ENCODE measurements at regions not wholly inside any gene's neighbourhood (a gene's known extent, or its start where the extent isn't known, plus 50 kb on each side); places are given as distances from the start of the nearest gene placed in this dataset.

DNA sequence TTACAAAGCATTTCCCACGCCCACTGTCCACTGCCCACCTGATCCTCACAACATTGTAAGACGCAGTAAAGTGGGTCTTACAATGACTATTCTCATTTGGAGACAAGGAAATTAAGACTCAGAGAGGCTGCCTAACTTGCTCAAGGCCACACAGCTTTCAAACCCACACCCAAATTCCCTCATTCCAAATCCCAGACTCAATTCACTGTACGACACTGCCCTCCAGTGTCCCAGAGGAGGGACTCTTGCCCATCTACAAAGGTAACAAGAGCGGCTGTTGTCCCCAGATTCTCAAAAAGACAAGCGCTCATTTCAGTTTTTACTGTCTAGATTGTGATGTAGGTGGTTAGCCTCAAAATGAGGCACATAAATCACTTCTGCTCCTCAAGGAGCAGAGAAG lies 184.6 kb downstream of the ACTL7B start:
- H3K4me3 ChIP-seq (ENCODE audit: low read depth, low read length) = no peak overlapping the region
- POLR2A ChIA-PET = interaction anchor here (0.6 kb wide), 1 partner anchor 1181 kb away, joined by 7 read pairs; the partner anchor contains the start of gene KLF4
- no peak overlapping the region for H3K27ac ChIP-seq (ENCODE audit: extremely low read depth, low read depth, low read length)
- CTCF ChIA-PET = interaction anchor here (0.7 to 1.0 kb wide), 6 partner anchors 91 to 1249 kb away, joined by 3 to 7 read pairs (median 3); no protein-coding TSS in a partner anchor
- no peaks in the 10 kb centered on the region for H3K36me3 ChIP-seq (ENCODE audit: control insufficient read depth in 2 of 2, insufficient read depth in 1 of 2, low read length in 2 of 2)
- H3K4me1 ChIP-seq (ENCODE audit: control insufficient read depth, insufficient read depth, low read length) = no peaks in the 10 kb centered on the region
- TF ChIP-seq KLF1 (tag by site-specific recombination; IDR thresholded peaks at IDR 0.05) (no peak), ZNF654 (tag by site-specific recombination; IDR thresholded peaks at IDR 0.05; ENCODE audit: low read depth) (peak; percentile 47), ZNF768 (tag by site-specific recombination; IDR thresholded peaks at IDR 0.05) (peak; percentile 83)
- TF ChIP-seq, protein P1, sequence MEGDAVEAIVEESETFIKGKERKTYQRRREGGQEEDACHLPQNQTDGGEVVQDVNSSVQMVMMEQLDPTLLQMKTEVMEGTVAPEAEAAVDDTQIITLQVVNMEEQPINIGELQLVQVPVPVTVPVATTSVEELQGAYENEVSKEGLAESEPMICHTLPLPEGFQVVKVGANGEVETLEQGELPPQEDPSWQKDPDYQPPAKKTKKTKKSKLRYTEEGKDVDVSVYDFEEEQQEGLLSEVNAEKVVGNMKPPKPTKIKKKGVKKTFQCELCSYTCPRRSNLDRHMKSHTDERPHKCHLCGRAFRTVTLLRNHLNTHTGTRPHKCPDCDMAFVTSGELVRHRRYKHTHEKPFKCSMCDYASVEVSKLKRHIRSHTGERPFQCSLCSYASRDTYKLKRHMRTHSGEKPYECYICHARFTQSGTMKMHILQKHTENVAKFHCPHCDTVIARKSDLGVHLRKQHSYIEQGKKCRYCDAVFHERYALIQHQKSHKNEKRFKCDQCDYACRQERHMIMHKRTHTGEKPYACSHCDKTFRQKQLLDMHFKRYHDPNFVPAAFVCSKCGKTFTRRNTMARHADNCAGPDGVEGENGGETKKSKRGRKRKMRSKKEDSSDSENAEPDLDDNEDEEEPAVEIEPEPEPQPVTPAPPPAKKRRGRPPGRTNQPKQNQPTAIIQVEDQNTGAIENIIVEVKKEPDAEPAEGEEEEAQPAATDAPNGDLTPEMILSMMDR (tag by site-specific recombination; IDR thresholded peaks at IDR 0.05) = 0 out of 2 replicates have a peak, but pooled peaks have one; percentile 9
- H3K9me3 ChIP-seq (ENCODE audit: control insufficient read depth, insufficient read depth, low read depth, low read length) = no peaks in the 10 kb centered on the region

DNA sequence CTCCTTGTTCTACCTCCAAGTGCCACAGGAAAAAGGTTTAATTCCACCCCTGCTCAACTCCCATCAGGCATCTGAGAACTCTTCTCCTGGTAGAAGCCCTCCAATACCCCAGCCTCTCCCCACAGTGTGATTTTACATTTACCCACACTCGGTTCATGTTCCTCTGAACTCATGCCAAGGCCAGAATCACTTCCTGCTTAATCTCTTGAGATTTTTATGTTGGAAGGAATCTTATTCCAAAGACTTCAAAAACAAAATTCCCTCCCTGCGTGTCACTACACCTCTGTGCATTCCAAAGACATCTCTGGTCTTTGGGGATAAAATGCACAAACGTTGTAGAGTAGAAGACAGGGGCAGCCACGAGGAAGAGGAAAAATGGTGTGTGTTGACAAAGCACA lies 186.8 kb downstream of the ACTL7B start:
- Histone ChIP-seq H3K36me3 (ENCODE audit: control insufficient read depth in 2 of 2, insufficient read depth in 1 of 2, low read length in 2 of 2) (no peaks in the 10 kb centered on the region), H3K4me3 (ENCODE audit: low read depth, low read length) (no peak overlapping the region), H3K4me1 (ENCODE audit: control insufficient read depth, insufficient read depth, low read length) (no peaks in the 10 kb centered on the region), H3K9me3 (ENCODE audit: control insufficient read depth, insufficient read depth, low read depth, low read length) (no peaks in the 10 kb centered on the region), H3K27ac (ENCODE audit: extremely low read depth, low read depth, low read length) (no peak overlapping the region)
- CTCF ChIA-PET = no interaction called here
- TF ChIP-seq ZSCAN30 (tag by site-specific recombination; IDR thresholded peaks at IDR 0.05) (no peak), ZNF311 (tag by site-specific recombination; IDR thresholded peaks at IDR 0.05; ENCODE audit: borderline replicate concordance) (no peak), ZNF132 (tag by site-specific recombination; IDR thresholded peaks at IDR 0.05; ENCODE audit: borderline replicate concordance) (no peak), ZXDB (tag by site-specific recombination; IDR thresholded peaks at IDR 0.05) (no peak), ZNF223 (tag by site-specific recombination; IDR thresholded peaks at IDR 0.05) (no peak), TRIM28 (IDR thresholded peaks at IDR 0.05; ENCODE audit: borderline replicate concordance, low read length) (no peak), ZNF221 (tag by site-specific recombination; IDR thresholded peaks at IDR 0.05; ENCODE audit: borderline replicate concordance) (no peak), ZNF501 (tag by site-specific recombination; IDR thresholded peaks at IDR 0.05) (no peak), ZNF558 (tag by site-specific recombination; IDR thresholded peaks at IDR 0.05) (no peak), ZNF654 (tag by site-specific recombination; IDR thresholded peaks at IDR 0.05; ENCODE audit: low read depth) (no peak), YY2 (tag by site-specific recombination; IDR thresholded peaks at IDR 0.05) (no peak), ZNF335 (tag by site-specific recombination; conservative IDR thresholded peaks at IDR 0.05) (no peak), ZNF302 (tag by site-specific recombination; IDR thresholded peaks at IDR 0.05; ENCODE audit: low read depth) (no peak), ZNF571 (tag by site-specific recombination; IDR thresholded peaks at IDR 0.05) (no peak), ZNF670 (tag by site-specific recombination; IDR thresholded peaks at IDR 0.05; ENCODE audit: low read depth) (no peak), KLF10 (tag by site-specific recombination; IDR thresholded peaks at IDR 0.05) (no peak)
- TF ChIP-seq, protein P2, sequence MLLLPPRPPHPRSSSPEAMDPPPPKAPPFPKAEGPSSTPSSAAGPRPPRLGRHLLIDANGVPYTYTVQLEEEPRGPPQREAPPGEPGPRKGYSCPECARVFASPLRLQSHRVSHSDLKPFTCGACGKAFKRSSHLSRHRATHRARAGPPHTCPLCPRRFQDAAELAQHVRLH (tag by site-specific recombination; IDR thresholded peaks at IDR 0.05) = no peak
- TF ChIP-seq, protein P1 (tag by site-specific recombination; IDR thresholded peaks at IDR 0.05) = no peak
- TF ChIP-seq, protein P3, sequence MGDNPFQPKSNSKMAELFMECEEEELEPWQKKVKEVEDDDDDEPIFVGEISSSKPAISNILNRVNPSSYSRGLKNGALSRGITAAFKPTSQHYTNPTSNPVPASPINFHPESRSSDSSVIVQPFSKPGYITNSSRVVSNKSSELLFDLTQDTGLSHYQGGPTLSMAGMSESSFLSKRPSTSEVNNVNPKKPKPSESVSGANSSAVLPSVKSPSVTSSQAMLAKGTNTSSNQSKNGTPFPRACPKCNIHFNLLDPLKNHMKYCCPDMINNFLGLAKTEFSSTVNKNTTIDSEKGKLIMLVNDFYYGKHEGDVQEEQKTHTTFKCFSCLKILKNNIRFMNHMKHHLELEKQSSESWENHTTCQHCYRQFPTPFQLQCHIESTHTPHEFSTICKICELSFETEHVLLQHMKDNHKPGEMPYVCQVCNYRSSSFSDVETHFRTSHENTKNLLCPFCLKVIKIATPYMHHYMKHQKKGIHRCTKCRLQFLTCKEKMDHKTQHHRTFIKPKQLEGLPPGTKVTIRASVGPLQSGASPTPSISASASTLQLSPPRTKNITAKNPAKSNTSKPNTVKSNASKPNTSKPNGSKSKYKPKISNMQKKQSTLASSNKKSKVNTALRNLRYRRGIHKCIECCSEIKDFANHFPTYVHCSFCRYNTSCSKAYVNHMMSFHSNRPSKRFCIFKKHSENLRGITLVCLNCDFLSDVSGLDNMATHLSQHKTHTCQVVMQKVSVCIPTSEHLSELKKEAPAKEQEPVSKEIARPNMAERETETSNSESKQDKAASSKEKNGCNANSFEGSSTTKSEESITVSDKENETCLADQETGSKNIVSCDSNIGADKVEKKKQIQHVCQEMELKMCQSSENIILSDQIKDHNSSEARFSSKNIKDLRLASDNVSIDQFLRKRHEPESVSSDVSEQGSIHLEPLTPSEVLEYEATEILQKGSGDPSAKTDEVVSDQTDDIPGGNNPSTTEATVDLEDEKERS (tag by site-specific recombination; IDR thresholded peaks at IDR 0.05) = no peak
- POLR2A ChIA-PET = no interaction called here
